CD4-positive, alpha-beta T cell treated with Interleukin-6 for 4 hours (primary cell): ENCODE measurements at regions not wholly inside any gene's neighbourhood (a gene's known extent, or its start where the extent isn't known, plus 50 kb on each side); places are given as distances from the start of the nearest gene placed in this dataset.

ENCODE experiments used
- DNase-seq: peaks from one replicate; pipeline ENCODE4 v3.0.0-alpha.2; 2020; ENCODE audit warnings: mixed read lengths

- DNase-seq = no peak
Measured at GRCh38 chr16:77555126-77555525, 120.3 kb upstream of the ADAMTS18 start.

- no peak for DNase-seq
Measured at GRCh38 chr16:77555791-77556190, 121.0 kb upstream of the ADAMTS18 start.

- no peak for DNase-seq
Measured at GRCh38 chr16:77556201-77556873, 121.5 kb upstream of the ADAMTS18 start.

- DNase-seq = no peak
Measured at GRCh38 chr16:77557385-77557784, 122.6 kb upstream of the ADAMTS18 start.

- no peak for DNase-seq
Measured at GRCh38 chr16:77558786-77559185, 124.0 kb upstream of the ADAMTS18 start.

GRCh38 chr16:77562497-77562896, 127.7 kb upstream of the ADAMTS18 start:
- no peak for DNase-seq

GRCh38 chr16:77564791-77565390, 130.1 kb upstream of the ADAMTS18 start:
- DNase-seq = no peak

GRCh38 chr16:77569406-77569805, 134.6 kb upstream of the ADAMTS18 start:
- DNase-seq = no peak

GRCh38 chr16:77570574-77570973, 135.7 kb upstream of the ADAMTS18 start:
- DNase-seq = no peak

GRCh38 chr16:77571115-77571862, 136.5 kb upstream of the ADAMTS18 start:
- no peak for DNase-seq

- DNase-seq = no peak
Measured at GRCh38 chr16:77574867-77575624, 140.2 kb upstream of the ADAMTS18 start.

GRCh38 chr16:77579351-77579891, 142.9 kb upstream of the NUDT7 start:
- DNase-seq = no peak

- no peak for DNase-seq
Measured at GRCh38 chr16:77581706-77582105, 140.6 kb upstream of the NUDT7 start.

GRCh38 chr16:77584205-77584859, 138.0 kb upstream of the NUDT7 start:
- peak; percentile 40 for DNase-seq

GRCh38 chr16:77585379-77586251, 136.7 kb upstream of the NUDT7 start:
- DNase-seq = no peak

- DNase-seq = no peak
Measured at GRCh38 chr16:77588389-77588788, 133.9 kb upstream of the NUDT7 start.

GRCh38 chr16:77589071-77589765, 133.1 kb upstream of the NUDT7 start:
- no peak for DNase-seq

- no peak for DNase-seq
Measured at GRCh38 chr16:77590707-77591106, 131.6 kb upstream of the NUDT7 start.

- no peak for DNase-seq
Measured at GRCh38 chr16:77591347-77591746, 131.0 kb upstream of the NUDT7 start.

GRCh38 chr16:77592021-77592420, 130.3 kb upstream of the NUDT7 start:
- no peak for DNase-seq

- no peak for DNase-seq
Measured at GRCh38 chr16:77594057-77594456, 128.3 kb upstream of the NUDT7 start.
